ENCODE measurements at regions not wholly inside any gene's neighbourhood (a gene's known extent, or its start where the extent isn't known, plus 50 kb on each side); places are given as distances from the start of the nearest gene placed in this dataset.

DNA sequence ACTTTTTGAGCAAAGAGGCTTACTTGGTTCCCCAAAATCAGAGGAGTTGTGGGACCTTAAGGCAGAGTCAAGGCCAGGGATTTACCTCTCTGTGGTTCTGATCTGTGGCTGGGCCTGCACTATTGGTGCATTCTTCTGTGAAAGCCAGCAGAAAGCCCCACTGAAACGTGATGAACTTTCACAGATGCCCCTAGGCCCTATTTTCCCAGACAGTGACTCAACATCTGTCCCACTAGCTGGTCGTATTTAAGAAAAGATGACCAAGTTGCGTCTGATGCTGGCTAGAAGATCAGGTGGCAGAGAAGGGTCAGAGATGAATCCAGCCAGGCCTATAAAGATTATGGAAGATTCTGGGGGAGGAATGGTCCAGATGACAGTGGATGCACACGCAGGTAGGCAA lies 153.1 kb downstream of the ACTL7B start:
- in situ Hi-C loops (cut with MboI; ENCODE audit: low pct_unique_long_range_greater_than_20kb, low sequenced_read_pairs, unreplicated experiment), result no loop called here
- TF ChIP-seq, protein P1, sequence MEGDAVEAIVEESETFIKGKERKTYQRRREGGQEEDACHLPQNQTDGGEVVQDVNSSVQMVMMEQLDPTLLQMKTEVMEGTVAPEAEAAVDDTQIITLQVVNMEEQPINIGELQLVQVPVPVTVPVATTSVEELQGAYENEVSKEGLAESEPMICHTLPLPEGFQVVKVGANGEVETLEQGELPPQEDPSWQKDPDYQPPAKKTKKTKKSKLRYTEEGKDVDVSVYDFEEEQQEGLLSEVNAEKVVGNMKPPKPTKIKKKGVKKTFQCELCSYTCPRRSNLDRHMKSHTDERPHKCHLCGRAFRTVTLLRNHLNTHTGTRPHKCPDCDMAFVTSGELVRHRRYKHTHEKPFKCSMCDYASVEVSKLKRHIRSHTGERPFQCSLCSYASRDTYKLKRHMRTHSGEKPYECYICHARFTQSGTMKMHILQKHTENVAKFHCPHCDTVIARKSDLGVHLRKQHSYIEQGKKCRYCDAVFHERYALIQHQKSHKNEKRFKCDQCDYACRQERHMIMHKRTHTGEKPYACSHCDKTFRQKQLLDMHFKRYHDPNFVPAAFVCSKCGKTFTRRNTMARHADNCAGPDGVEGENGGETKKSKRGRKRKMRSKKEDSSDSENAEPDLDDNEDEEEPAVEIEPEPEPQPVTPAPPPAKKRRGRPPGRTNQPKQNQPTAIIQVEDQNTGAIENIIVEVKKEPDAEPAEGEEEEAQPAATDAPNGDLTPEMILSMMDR (IDR thresholded peaks at IDR 0.05; ENCODE audit: extremely low read depth, insufficient read depth, missing control alignments), result no peak
- no peak for DNase-seq (ENCODE audit: low spot score)

DNA sequence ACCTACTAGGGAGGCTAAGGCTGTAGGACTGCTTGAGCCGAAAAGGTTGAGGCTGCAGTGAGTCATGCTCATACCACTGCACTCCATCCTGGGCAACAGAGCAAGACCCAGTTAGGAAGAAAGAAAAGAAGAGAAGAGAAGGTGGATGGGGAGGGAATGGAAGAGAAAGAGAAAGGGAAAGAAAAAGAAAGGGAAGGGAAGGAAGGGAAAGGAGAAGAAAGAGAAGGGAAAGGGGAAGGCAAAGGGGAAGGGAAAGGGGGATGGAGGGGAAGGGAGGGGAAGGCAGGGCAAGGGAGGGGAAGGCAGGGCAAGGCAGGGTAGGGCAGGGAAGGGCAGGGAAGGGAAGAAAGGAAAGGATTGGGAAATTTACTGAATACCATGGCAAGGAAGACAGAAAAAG lies 157.0 kb downstream of the ACTL7B start:
- TF ChIP-seq, protein P1 (IDR thresholded peaks at IDR 0.05; ENCODE audit: extremely low read depth, insufficient read depth, missing control alignments), result no peak
- no peak for DNase-seq (ENCODE audit: low spot score)
- in situ Hi-C loops (cut with MboI; ENCODE audit: low pct_unique_long_range_greater_than_20kb, low sequenced_read_pairs, unreplicated experiment), result no loop called here

DNA sequence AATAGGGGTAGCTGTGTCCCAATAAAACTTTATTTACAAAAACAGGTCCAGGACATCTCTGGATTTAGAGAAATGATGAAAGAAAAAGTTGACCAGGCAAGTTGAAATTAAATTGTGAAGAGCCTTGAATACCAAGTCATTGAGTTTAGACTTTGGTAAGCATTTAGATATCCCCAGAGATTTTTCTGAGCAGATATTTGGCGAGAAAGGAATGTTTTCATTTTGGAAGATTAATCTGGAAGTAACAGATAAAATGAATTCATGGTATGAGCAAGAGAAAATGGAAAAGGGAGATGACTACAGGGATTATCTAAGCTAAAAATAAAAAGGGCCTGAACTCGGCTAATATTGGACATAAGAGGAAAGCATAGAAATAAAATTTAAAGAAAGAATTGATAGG lies 157.6 kb downstream of the ACTL7B start:
- in situ Hi-C loops (cut with MboI; ENCODE audit: low pct_unique_long_range_greater_than_20kb, low sequenced_read_pairs, unreplicated experiment), result no loop called here
- DNase-seq (ENCODE audit: low spot score), result no peak
- TF ChIP-seq, protein P1 (IDR thresholded peaks at IDR 0.05; ENCODE audit: extremely low read depth, insufficient read depth, missing control alignments), result no peak

DNA sequence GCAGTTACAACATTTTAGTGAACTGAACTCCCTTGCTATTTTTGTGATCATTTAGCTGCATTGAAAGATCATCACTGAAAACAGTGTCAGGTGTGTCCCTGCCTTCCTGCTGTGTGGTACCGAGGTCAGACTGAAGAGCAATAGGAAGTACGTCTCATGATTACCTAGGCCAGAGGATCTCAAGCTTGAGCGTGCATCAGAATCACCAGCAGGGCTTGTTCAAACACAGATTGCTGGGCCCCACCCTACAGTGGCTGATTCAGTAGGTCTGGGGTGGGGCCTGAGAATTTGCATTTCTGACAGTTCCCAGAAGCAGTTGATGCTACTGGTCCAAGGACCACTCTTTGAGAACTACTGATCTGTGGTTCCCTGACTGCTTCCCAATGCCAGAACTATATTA lies 159.6 kb downstream of the ACTL7B start:
- DNase-seq (ENCODE audit: low spot score), result no peak
- in situ Hi-C loops (cut with MboI; ENCODE audit: low pct_unique_long_range_greater_than_20kb, low sequenced_read_pairs, unreplicated experiment), result no loop called here
- TF ChIP-seq, protein P1 (IDR thresholded peaks at IDR 0.05; ENCODE audit: extremely low read depth, insufficient read depth, missing control alignments), result no peak

DNA sequence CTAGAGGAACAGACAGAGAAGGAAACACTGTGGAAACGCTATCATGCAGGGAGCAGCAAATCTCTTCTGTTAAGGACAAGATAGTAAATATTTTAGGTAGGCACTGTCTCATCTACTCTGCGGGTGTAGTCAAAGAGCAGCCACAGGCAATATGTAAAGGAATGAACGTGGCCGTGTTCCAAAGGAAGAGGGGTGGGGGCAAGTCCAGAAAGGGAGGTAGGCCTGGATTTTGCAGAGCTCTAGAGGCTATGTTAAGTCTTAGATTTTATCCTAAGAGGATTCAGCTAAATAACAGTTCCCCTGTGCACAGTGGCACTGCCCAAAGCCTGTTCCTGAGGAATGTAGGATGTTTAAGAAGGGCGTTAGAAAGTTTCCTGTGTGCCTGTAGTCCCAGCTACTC lies 161.6 kb downstream of the ACTL7B start:
- no peak for DNase-seq (ENCODE audit: low spot score)
- in situ Hi-C loops (cut with MboI; ENCODE audit: low pct_unique_long_range_greater_than_20kb, low sequenced_read_pairs, unreplicated experiment), result no loop called here
- TF ChIP-seq, protein P1 (IDR thresholded peaks at IDR 0.05; ENCODE audit: extremely low read depth, insufficient read depth, missing control alignments), result no peak

DNA sequence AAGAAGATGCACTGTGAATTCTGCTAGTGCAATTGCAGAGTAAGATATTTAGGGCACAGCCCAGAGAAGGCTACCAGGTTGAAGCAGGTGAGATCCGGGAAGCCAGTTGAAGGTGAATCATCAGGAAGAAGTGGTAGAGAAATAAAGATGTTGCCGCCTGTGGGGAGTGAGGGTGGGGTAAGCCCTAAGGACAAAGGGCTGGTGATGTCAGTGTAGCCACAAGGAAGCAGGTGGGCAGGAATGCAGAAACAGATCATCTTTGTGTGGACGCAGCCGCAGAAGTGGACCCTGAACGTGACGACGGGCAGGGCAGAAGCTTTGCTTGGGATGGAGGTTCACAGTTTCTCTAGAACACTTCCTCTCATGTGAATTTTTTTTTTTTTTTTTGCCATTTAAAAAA lies 164.2 kb downstream of the ACTL7B start:
- in situ Hi-C loops (cut with MboI; ENCODE audit: low pct_unique_long_range_greater_than_20kb, low sequenced_read_pairs, unreplicated experiment), result no loop called here
- no peak for DNase-seq (ENCODE audit: low spot score)
- TF ChIP-seq, protein P1 (IDR thresholded peaks at IDR 0.05; ENCODE audit: extremely low read depth, insufficient read depth, missing control alignments), result no peak

DNA sequence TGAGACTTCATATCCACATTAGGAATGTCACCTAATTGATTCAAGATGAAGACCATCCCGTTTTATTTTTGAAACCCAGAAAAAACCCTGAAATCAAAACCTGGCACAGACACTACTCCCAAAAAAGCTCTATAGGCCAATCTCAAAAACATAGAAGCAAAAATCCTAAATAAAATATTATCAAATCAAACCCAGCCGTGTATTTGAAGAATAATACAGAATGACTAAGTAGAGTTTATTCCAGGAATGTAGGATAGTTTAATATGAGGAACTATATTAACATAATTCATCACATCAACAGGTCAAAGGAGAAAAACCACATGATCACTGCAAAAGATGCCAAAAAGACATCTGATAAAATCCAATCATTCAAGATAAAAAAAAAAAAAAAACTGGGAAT lies 167.1 kb downstream of the ACTL7B start:
- no peak for DNase-seq (ENCODE audit: low spot score)
- in situ Hi-C loops (cut with MboI; ENCODE audit: low pct_unique_long_range_greater_than_20kb, low sequenced_read_pairs, unreplicated experiment), result no loop called here

More for the DNA sequence above, 167.1 kb downstream of the ACTL7B start:
- TF ChIP-seq, protein P1 (IDR thresholded peaks at IDR 0.05; ENCODE audit: extremely low read depth, insufficient read depth, missing control alignments), result no peak
